Ovary (tissue), 7 donors: ENCODE measurements at regions not wholly inside any gene's neighbourhood (a gene's known extent, or its start where the extent isn't known, plus 50 kb on each side); places are given as distances from the start of the nearest gene placed in this dataset.

Experiments used
- DNase-seq, 5 donors: peaks; one replicate each; pipeline ENCODE4 v3.0.0-alpha.2; 2019 to 2020
- H3K27ac ChIP-seq, 2 donors: fragments of 200-600 bp; one replicate each; pipeline versions ENCODE4 v1.5.1 to v1.8.0; 2019 to 2022
- H3K27me3 ChIP-seq: fragments of 200-600 bp; one replicate; pipeline ENCODE4 v1.8.0; 2022
- H3K36me3 ChIP-seq: fragments of 200-600 bp; sonication (generic); one replicate; pipeline ENCODE4 v1.5.1; 2019
- H3K4me1 ChIP-seq: one replicate; pipeline ENCODE4 v1.8.1; 2013; ENCODE audit warnings: mild to moderate bottlenecking, moderate library complexity; ENCODE audit not compliant: insufficient read depth
- H3K4me3 ChIP-seq: fragments of 200-600 bp; sonication (generic); one replicate; pipeline ENCODE4 v1.5.1; 2017
- H3K9me3 ChIP-seq, 2 donors: fragments of 200-600 bp in 1 of 2; sonication (generic) in 1 of 2; one replicate each; pipeline versions ENCODE4 v1.5.1 to v1.8.1; 2013 to 2019; ENCODE audit warnings: mild to moderate bottlenecking in 1 of 2, moderate library complexity in 1 of 2
- EP300 ChIP-seq: sonication (generic); formaldehyde crosslinking; IDR thresholded peaks from one replicate; pipeline ENCODE4 v1.6.1; 2017; ENCODE audit warnings: antibody characterized with exemption
- POLR2A ChIP-seq: fragments of 450-650 bp; IDR thresholded peaks from one replicate; pipeline ENCODE4 v1.6.1; 2017; ENCODE audit warnings: antibody characterized with exemption, mild to moderate bottlenecking, moderate library complexity
- WGBS, 3 donors: extraction: QIAGEN DNeasy Blood & Tissue Kit in 1 of 3; methylation state at CpG; one replicate each; pipeline versions ENCODE4 v1.1.5 to v1.1.7; 2013 to 2017; 5-methylcytosine and 5-hydroxymethylcytosine counted together
- intact Hi-C, 4 donors: fragments of 100-400 bp; cut with DNase I; formaldehyde crosslinking; loops; one replicate each; pipeline versions ENCODE4 v1.11.0 to v1.15.1; 2022 to 2023
- TF ChIP-seq, protein P1 (sequence below), 3 donors: fragments of 450-650 bp in 2 of 3; fragments of 200-600 bp in 1 of 3; IDR thresholded peaks; one replicate each; pipeline versions ENCODE4 v1.5.1 to v1.8.0; 2016 to 2022; ENCODE audit warnings: antibody characterized with exemption in 3 of 3, mild to moderate bottlenecking in 1 of 3
- donor health status: DM: no; HTN: no; CAD: no; lungs with moderate emphysema.
- donor health status: DM: no; HTN: no; CAD: no.
- donor health status: Bipolar disorder and iron deficiency.
- donor health status: DM: no; HTN: no; CAD: no.
- donor health status: DM: yes; HTN: yes; CAD: no.

GRCh38 chr12:58186401-58186800 is 245.0 kb downstream of the ATP23 start:
- WGBS, 3 donors: 90 to 97% (median 93%) methylated on average over 4 of the region's 4 CpGs
- TF ChIP-seq EP300: no peak
- no peak for TF ChIP-seq POLR2A
- TF ChIP-seq, protein P1, sequence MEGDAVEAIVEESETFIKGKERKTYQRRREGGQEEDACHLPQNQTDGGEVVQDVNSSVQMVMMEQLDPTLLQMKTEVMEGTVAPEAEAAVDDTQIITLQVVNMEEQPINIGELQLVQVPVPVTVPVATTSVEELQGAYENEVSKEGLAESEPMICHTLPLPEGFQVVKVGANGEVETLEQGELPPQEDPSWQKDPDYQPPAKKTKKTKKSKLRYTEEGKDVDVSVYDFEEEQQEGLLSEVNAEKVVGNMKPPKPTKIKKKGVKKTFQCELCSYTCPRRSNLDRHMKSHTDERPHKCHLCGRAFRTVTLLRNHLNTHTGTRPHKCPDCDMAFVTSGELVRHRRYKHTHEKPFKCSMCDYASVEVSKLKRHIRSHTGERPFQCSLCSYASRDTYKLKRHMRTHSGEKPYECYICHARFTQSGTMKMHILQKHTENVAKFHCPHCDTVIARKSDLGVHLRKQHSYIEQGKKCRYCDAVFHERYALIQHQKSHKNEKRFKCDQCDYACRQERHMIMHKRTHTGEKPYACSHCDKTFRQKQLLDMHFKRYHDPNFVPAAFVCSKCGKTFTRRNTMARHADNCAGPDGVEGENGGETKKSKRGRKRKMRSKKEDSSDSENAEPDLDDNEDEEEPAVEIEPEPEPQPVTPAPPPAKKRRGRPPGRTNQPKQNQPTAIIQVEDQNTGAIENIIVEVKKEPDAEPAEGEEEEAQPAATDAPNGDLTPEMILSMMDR (IDR thresholded peaks at IDR 0.05): no peak
- Histone ChIP-seq H3K9me3 (no peaks in the 10 kb centered on the region), H3K27ac (no peak overlapping the region), H3K4me1 (no peaks in the 10 kb centered on the region), H3K36me3 (no peaks in the 10 kb centered on the region), H3K4me3 (no peak overlapping the region), H3K27me3 (no peaks in the 10 kb centered on the region)
- intact Hi-C loops: no loop called here
- no peak for DNase-seq

GRCh38 chr12:58186914-58187313 is 245.5 kb downstream of the ATP23 start:
- no peak overlapping the region for H3K27ac ChIP-seq
- intact Hi-C loops: no loop called here
- H3K9me3 ChIP-seq: no peaks in the 10 kb centered on the region
- H3K4me3 ChIP-seq: no peak overlapping the region
- 79 to 90% (median 88%) methylated on average over 3 of the region's 3 CpGs for WGBS, 3 donors
- DNase-seq: no peak
- TF ChIP-seq, protein P1 (IDR thresholded peaks at IDR 0.05): no peak
- TF ChIP-seq POLR2A (no peak), EP300 (no peak)
- H3K4me1 ChIP-seq: no peaks in the 10 kb centered on the region
- H3K27me3 ChIP-seq: no peaks in the 10 kb centered on the region
- H3K36me3 ChIP-seq: no peaks in the 10 kb centered on the region

GRCh38 chr12:58189030-58189429 is 247.7 kb downstream of the ATP23 start:
- intact Hi-C loops: no loop called here
- TF ChIP-seq POLR2A (no peak), EP300 (no peak)
- TF ChIP-seq, protein P1 (IDR thresholded peaks at IDR 0.05): no peak
- H3K9me3 ChIP-seq: no peaks in the 10 kb centered on the region
- H3K4me3 ChIP-seq: no peak overlapping the region
- no peak for DNase-seq
- no peaks in the 10 kb centered on the region for H3K4me1 ChIP-seq
- H3K27me3 ChIP-seq: no peaks in the 10 kb centered on the region
- H3K27ac ChIP-seq: no peak overlapping the region
- 87 to 96% (median 89%) methylated on average over 1 of the region's 1 CpG for WGBS, 3 donors
- H3K36me3 ChIP-seq: no peaks in the 10 kb centered on the region

GRCh38 chr12:58189893-58190292 is 248.5 kb downstream of the ATP23 start:
- H3K27me3 ChIP-seq: no peaks in the 10 kb centered on the region
- no peak for DNase-seq
- 78 to 83% (median 81%) methylated on average over 3 of the region's 3 CpGs for WGBS, 3 donors
- H3K4me3 ChIP-seq: no peak overlapping the region
- H3K9me3 ChIP-seq: no peaks in the 10 kb centered on the region
- H3K36me3 ChIP-seq: no peaks in the 10 kb centered on the region
- H3K4me1 ChIP-seq: no peaks in the 10 kb centered on the region
- TF ChIP-seq EP300: no peak
- no peak for TF ChIP-seq POLR2A
- TF ChIP-seq, protein P1 (IDR thresholded peaks at IDR 0.05): no peak
- H3K27ac ChIP-seq: no peak overlapping the region
- intact Hi-C loops: loop anchor here in 1 of 4 donors (10.0 kb wide), 1 partner anchor 275 kb away; no protein-coding TSS in a partner anchor

GRCh38 chr12:58190618-58191017 is 249.3 kb downstream of the ATP23 start:
- H3K36me3 ChIP-seq: no peaks in the 10 kb centered on the region
- no peak for DNase-seq
- H3K9me3 ChIP-seq: no peaks in the 10 kb centered on the region
- intact Hi-C loops: loop anchor here in 1 of 4 donors (10.0 kb wide), 1 partner anchor 274 kb away; no protein-coding TSS in a partner anchor
- H3K4me1 ChIP-seq: no peaks in the 10 kb centered on the region
- H3K27me3 ChIP-seq: no peaks in the 10 kb centered on the region
- TF ChIP-seq, protein P1 (IDR thresholded peaks at IDR 0.05): no peak
- TF ChIP-seq EP300: no peak
- TF ChIP-seq POLR2A: no peak
- no peak overlapping the region for H3K4me3 ChIP-seq
- H3K27ac ChIP-seq: no peak overlapping the region
- WGBS, 3 donors: 27 to 51% (median 39%) methylated on average over 5 of the region's 5 CpGs
